GM18498 (cell line): ENCODE measurements at regions not wholly inside any gene's neighbourhood (a gene's known extent, or its start where the extent isn't known, plus 50 kb on each side); places are given as distances from the start of the nearest gene placed in this dataset.

ENCODE experiments used
- ATAC-seq: cut with Tn5 transposase; IDR thresholded peaks from one replicate; pipeline ENCODE4 v1.9.1; 2021; ENCODE audit warnings: mild to moderate bottlenecking, moderate library complexity; ENCODE audit not compliant: unreplicated experiment

- no peak for ATAC-seq
Measured at GRCh38 chr9:93730648-93731047, 154.3 kb downstream of the PHF2 start.

GRCh38 chr9:93730217-93730616, 153.8 kb downstream of the PHF2 start:
- ATAC-seq = no peak
